ENCODE measurements at regions not wholly inside any gene's neighbourhood (a gene's known extent, or its start where the extent isn't known, plus 50 kb on each side); places are given as distances from the start of the nearest gene placed in this dataset.
"Not testable (repeated sequence)": the region's sequence is repeated elsewhere in the genome, so short reads cannot be mapped to it uniquely, and the experiment has no call there.

GRCh38 chr4:3629176-3629575 is 97.0 kb upstream of the LRPAP1 start:
- H3K27me3 Mint-ChIP-seq, result peaks cover 16% of the 10 kb centered on the region
- H3K4me3 Mint-ChIP-seq, H3K36me3 Mint-ChIP-seq: not testable (repeated sequence)

GRCh38 chr4:3628868-3629175 is 96.6 kb upstream of the LRPAP1 start:
- Mint-ChIP-seq H3K9me3 (no peaks in the 10 kb centered on the region), H3K4me3 (no peak overlapping the region), H3K27ac (no peak overlapping the region), H3K36me3 (peaks cover 2% of the 10 kb centered on the region), H3K4me1 (no peaks in the 10 kb centered on the region), H3K27me3 (peaks cover 16% of the 10 kb centered on the region)

More at GRCh38 chr4:3629176-3629575, 97.0 kb upstream of the LRPAP1 start:
- H3K27ac Mint-ChIP-seq, H3K9me3 Mint-ChIP-seq, H3K4me1 Mint-ChIP-seq: not testable (repeated sequence)

- H3K4me1 Mint-ChIP-seq, H3K4me3 Mint-ChIP-seq, H3K27ac Mint-ChIP-seq, H3K9me3 Mint-ChIP-seq, H3K36me3 Mint-ChIP-seq: not testable (repeated sequence)
- peaks cover 17% of the 10 kb centered on the region for H3K27me3 Mint-ChIP-seq
Measured at GRCh38 chr4:3627967-3628867, 96.0 kb upstream of the LRPAP1 start.

- H3K9me3 Mint-ChIP-seq, H3K36me3 Mint-ChIP-seq, H3K27ac Mint-ChIP-seq, H3K4me1 Mint-ChIP-seq, H3K4me3 Mint-ChIP-seq: not testable (repeated sequence)
- H3K27me3 Mint-ChIP-seq, result peaks cover 22% of the 10 kb centered on the region
Measured at GRCh38 chr4:3627456-3627855, 95.2 kb upstream of the LRPAP1 start.

- not testable (repeated sequence) for H3K27ac Mint-ChIP-seq, H3K4me3 Mint-ChIP-seq, H3K36me3 Mint-ChIP-seq, H3K9me3 Mint-ChIP-seq, H3K4me1 Mint-ChIP-seq
- H3K27me3 Mint-ChIP-seq, result peaks cover 22% of the 10 kb centered on the region
Measured at GRCh38 chr4:3626131-3626884, 94.1 kb upstream of the LRPAP1 start.

GRCh38 chr4:3625286-3625875 is 93.2 kb upstream of the LRPAP1 start:
- H3K27ac Mint-ChIP-seq, H3K4me3 Mint-ChIP-seq, H3K9me3 Mint-ChIP-seq, H3K4me1 Mint-ChIP-seq, H3K36me3 Mint-ChIP-seq: not testable (repeated sequence)
- H3K27me3 Mint-ChIP-seq, result peaks cover 22% of the 10 kb centered on the region

- H3K27me3 Mint-ChIP-seq, result peaks cover 20% of the 10 kb centered on the region
- not testable (repeated sequence) for H3K9me3 Mint-ChIP-seq, H3K27ac Mint-ChIP-seq
Measured at GRCh38 chr4:3623809-3624329, 91.6 kb upstream of the LRPAP1 start.

GRCh38 chr4:3623106-3623505 is 90.9 kb upstream of the LRPAP1 start:
- Mint-ChIP-seq H3K27me3 (peaks cover 26% of the 10 kb centered on the region), H3K27ac (no peak overlapping the region), H3K4me1 (no peaks in the 10 kb centered on the region), H3K36me3 (no peaks in the 10 kb centered on the region), H3K9me3 (no peaks in the 10 kb centered on the region), H3K4me3 (no peak overlapping the region)

More at GRCh38 chr4:3623809-3624329, 91.6 kb upstream of the LRPAP1 start:
- not testable (repeated sequence) for H3K4me3 Mint-ChIP-seq, H3K4me1 Mint-ChIP-seq, H3K36me3 Mint-ChIP-seq

- H3K9me3 Mint-ChIP-seq, H3K4me1 Mint-ChIP-seq, H3K4me3 Mint-ChIP-seq, H3K27ac Mint-ChIP-seq, H3K36me3 Mint-ChIP-seq: not testable (repeated sequence)
- peaks cover 27% of the 10 kb centered on the region for H3K27me3 Mint-ChIP-seq
Measured at GRCh38 chr4:3620365-3620764, 88.1 kb upstream of the LRPAP1 start.

- not testable (repeated sequence) for H3K4me1 Mint-ChIP-seq, H3K36me3 Mint-ChIP-seq, H3K4me3 Mint-ChIP-seq, H3K9me3 Mint-ChIP-seq, H3K27ac Mint-ChIP-seq
- H3K27me3 Mint-ChIP-seq, result peaks cover 21% of the 10 kb centered on the region
Measured at GRCh38 chr4:3619698-3620097, 87.5 kb upstream of the LRPAP1 start.

- not testable (repeated sequence) for H3K9me3 Mint-ChIP-seq, H3K4me1 Mint-ChIP-seq, H3K27ac Mint-ChIP-seq, H3K36me3 Mint-ChIP-seq, H3K4me3 Mint-ChIP-seq
- H3K27me3 Mint-ChIP-seq, result peaks cover 19% of the 10 kb centered on the region
Measured at GRCh38 chr4:3618341-3618740, 86.1 kb upstream of the LRPAP1 start.

GRCh38 chr4:3615386-3616286 is 83.4 kb upstream of the LRPAP1 start:
- H3K27me3 Mint-ChIP-seq, result peaks cover 14% of the 10 kb centered on the region
- H3K9me3 Mint-ChIP-seq, result no peaks in the 10 kb centered on the region
- no peaks in the 10 kb centered on the region for H3K36me3 Mint-ChIP-seq
- H3K4me3 Mint-ChIP-seq, result no peak overlapping the region
- H3K4me1 Mint-ChIP-seq, result no peaks in the 10 kb centered on the region
- H3K27ac Mint-ChIP-seq, result no peak overlapping the region

- no peaks in the 10 kb centered on the region for H3K36me3 Mint-ChIP-seq
- H3K4me1 Mint-ChIP-seq, result no peaks in the 10 kb centered on the region
- no peak overlapping the region for H3K4me3 Mint-ChIP-seq
- H3K27ac Mint-ChIP-seq, result no peak overlapping the region
- H3K9me3 Mint-ChIP-seq, result no peaks in the 10 kb centered on the region
- peaks cover 11% of the 10 kb centered on the region for H3K27me3 Mint-ChIP-seq
Measured at GRCh38 chr4:3614731-3614980, 82.4 kb upstream of the LRPAP1 start.

GRCh38 chr4:3613967-3614730 is 81.9 kb upstream of the LRPAP1 start:
- no peak overlapping the region for H3K4me3 Mint-ChIP-seq
- H3K27me3 Mint-ChIP-seq, result peaks cover 11% of the 10 kb centered on the region

GRCh38 chr4:3612934-3613333 is 80.7 kb upstream of the LRPAP1 start:
- no peaks in the 10 kb centered on the region for H3K9me3 Mint-ChIP-seq
- H3K4me1 Mint-ChIP-seq, result no peaks in the 10 kb centered on the region
- no peak overlapping the region for H3K4me3 Mint-ChIP-seq
- H3K36me3 Mint-ChIP-seq, result no peaks in the 10 kb centered on the region
- peak overlapping the region; percentile 18 for H3K27ac Mint-ChIP-seq
- H3K27me3 Mint-ChIP-seq, result peaks cover 3% of the 10 kb centered on the region

More at GRCh38 chr4:3613967-3614730, 81.9 kb upstream of the LRPAP1 start:
- no peaks in the 10 kb centered on the region for H3K36me3 Mint-ChIP-seq
- no peaks in the 10 kb centered on the region for H3K4me1 Mint-ChIP-seq
- no peak overlapping the region for H3K27ac Mint-ChIP-seq
- no peaks in the 10 kb centered on the region for H3K9me3 Mint-ChIP-seq
